K562 (cell line): ENCODE measurements at regions not wholly inside any gene's neighbourhood (a gene's known extent, or its start where the extent isn't known, plus 50 kb on each side); places are given as distances from the start of the nearest gene placed in this dataset.

ENCODE experiments used
- ATAC-seq: fragments of 200-7000 bp; cut with Tn5 transposase; 3 replicates; pipeline ENCODE4 v1.9.1; 2020; ENCODE audit warnings: moderate library complexity
- BruUV-seq: library from RNA; stranded (reverse); fragments of 400-500 nt; replicated peaks from 2 replicates; lab custom pipeline; 2021; lab: Mats Ljungman, UMichigan
- CTCF ChIA-PET: fragments of 300-600 bp; formaldehyde crosslinking; extraction: SDS; loops from one replicate; lab custom pipeline; 2021; ENCODE audit warnings: low intra/inter-chr PET ratio; lab: Yijun Ruan, JAX
- POLR2A ChIA-PET: fragments of 300-600, 350-650 bp; sonication (Branson Sonifier 250); formaldehyde crosslinking; extraction: SDS; loops from one replicate; lab custom pipeline; 2021; ENCODE audit warnings: antibody characterized with exemption, inconsistent platforms; lab: Yijun Ruan, JAX
- DNase-seq, 4 experiments: peaks; one replicate each; pipeline versions ENCODE4 v3.0.0 to v3.0.0-alpha.2; 2011 to 2018; ENCODE audit warnings: low spot score in 3 of 4, mixed read lengths in 3 of 4; ENCODE audit errors: extremely low read depth in 1 of 4
- FAIRE-seq: peaks from 2 replicates; lab custom pipeline; 2011; peaks lifted over from hg19 to GRCh38; lab: Jason Lieb, UNC
- H2AFZ ChIP-seq: 2 replicates; pipeline ENCODE4 v1.6.0; 2011; ENCODE audit warnings: low read depth, low read length, control low read depth, inconsistent platforms
- H3K27ac ChIP-seq: fragments of 200-600 bp; 3 replicates; pipeline ENCODE4 v1.8.0; 2011; ENCODE audit warnings: low read depth, mild to moderate bottlenecking, control low read depth, inconsistent platforms, low read length, moderate library complexity, mixed read lengths; ENCODE audit errors: extremely low read depth
- H3K27me3 ChIP-seq, 2 experiments: fragments of 300-600 bp in 1 of 2; 2 replicates in 1 of 2; 3 replicates in 1 of 2; pipeline versions ENCODE4 v1.6.0 to v1.8.0; 2011; ENCODE audit warnings: inconsistent platforms in 2 of 2, low read length in 2 of 2, mild to moderate bottlenecking in 1 of 2, mixed read lengths in 1 of 2, moderate library complexity in 1 of 2; ENCODE audit not compliant: control insufficient read depth in 2 of 2, insufficient read depth in 2 of 2
- H3K36me3 ChIP-seq: fragments of 300-600 bp; 3 replicates; pipeline ENCODE4 v1.8.0; 2011; ENCODE audit warnings: mild to moderate bottlenecking, low read length, inconsistent platforms; ENCODE audit not compliant: control insufficient read depth, insufficient read depth
- H3K4me1 ChIP-seq, 2 experiments: fragments of 200-600 bp in 1 of 2; replicated peaks in 1 of 2; 2 replicates in 1 of 2; 3 replicates in 1 of 2; pipeline versions ENCODE4 v1.5.1 to v1.8.0; 2011; ENCODE audit warnings: inconsistent platforms in 2 of 2, low read length in 2 of 2, mild to moderate bottlenecking in 1 of 2, mixed read lengths in 1 of 2, moderate library complexity in 1 of 2; ENCODE audit not compliant: control insufficient read depth in 2 of 2, insufficient read depth in 2 of 2
- H3K4me2 ChIP-seq: 2 replicates; pipeline ENCODE4 v1.6.1; 2011; ENCODE audit warnings: low read length, control low read depth, inconsistent platforms, mixed read lengths; ENCODE audit not compliant: insufficient read depth
- H3K4me3 ChIP-seq: fragments of 200-600 bp; sonication (generic), shearing (Covaris generic); 2 replicates; pipeline ENCODE4 v1.5.1; 2016; ENCODE audit warnings: control low read depth, inconsistent platforms
- H3K79me2 ChIP-seq: fragments of 200-600 bp; 3 replicates; pipeline ENCODE4 v1.8.0; 2011; ENCODE audit warnings: low read length, inconsistent platforms; ENCODE audit not compliant: control insufficient read depth, insufficient read depth
- H3K9ac ChIP-seq, 2 experiments: 2 replicates each; pipeline versions ENCODE4 v1.6.0 to v1.6.1; 2011; ENCODE audit warnings: low read depth in 2 of 2, low read length in 2 of 2, control low read depth in 1 of 2, inconsistent platforms in 1 of 2, mild to moderate bottlenecking in 1 of 2, mixed read lengths in 1 of 2; ENCODE audit not compliant: insufficient read depth in 1 of 2
- H3K9me1 ChIP-seq: one replicate; pipeline ENCODE4 v1.6.0; 2011; ENCODE audit warnings: inconsistent platforms, mild to moderate bottlenecking, low read length, moderate library complexity; ENCODE audit not compliant: control insufficient read depth, insufficient read depth
- H3K9me3 ChIP-seq: replicated peaks from 2 replicates; pipeline ENCODE4 v1.5.1; 2011; ENCODE audit warnings: low read depth, low read length, inconsistent platforms; ENCODE audit not compliant: control insufficient read depth, insufficient read depth
- H4K20me1 ChIP-seq: replicated peaks from 2 replicates; pipeline ENCODE4 v1.6.1; 2011; ENCODE audit warnings: low read length, inconsistent platforms, mixed read lengths; ENCODE audit not compliant: control insufficient read depth, insufficient read depth
- CBFA2T3 ChIP-seq: fragments of 450-650 bp; IDR thresholded peaks from 2 replicates; pipeline ENCODE4 v1.6.1; 2017
- CC2D1A ChIP-seq: fragments of 450-650 bp; IDR thresholded peaks from 2 replicates; pipeline ENCODE4 v1.6.1; 2017; ENCODE audit warnings: mild to moderate bottlenecking
- ELF2 ChIP-seq: fragments of 250-450 bp; sonication (Bioruptor Pico); IDR thresholded peaks from 2 replicates; pipeline ENCODE4 v1.5.0; 2021; ENCODE audit warnings: mild to moderate bottlenecking
- ETS1 ChIP-seq: conservative IDR thresholded peaks from 2 replicates; pipeline ENCODE4 v1.6.1; 2011; ENCODE audit warnings: low read depth, mild to moderate bottlenecking, low read length; ENCODE audit not compliant: control insufficient read depth
- KDM4B ChIP-seq, 2 experiments: fragments of 450-650 bp in 1 of 2; sonication (generic) in 1 of 2; IDR thresholded peaks; 2 replicates each; pipeline ENCODE4 v1.6.1; 2016 to 2017; ENCODE audit warnings: borderline replicate concordance in 2 of 2, antibody characterized with exemption in 1 of 2, low read depth in 1 of 2, mild to moderate bottlenecking in 1 of 2
- MCM2 ChIP-seq: fragments of 450-650 bp; IDR thresholded peaks from 2 replicates; pipeline ENCODE4 v1.6.1; 2017; ENCODE audit warnings: low read depth, mild to moderate bottlenecking
- OTX1 ChIP-seq: fragments of 450-650 bp; formaldehyde crosslinking; IDR thresholded peaks from 2 replicates; pipeline ENCODE4 v1.4.0; 2022; ENCODE audit warnings: mild to moderate bottlenecking
- PTBP1 ChIP-seq: fragments of 200-400 bp; formaldehyde crosslinking; IDR thresholded peaks from 2 replicates; pipeline ENCODE4 v1.6.1; 2017; ENCODE audit warnings: low read depth, low read length
- RBM17 ChIP-seq: fragments of 200-400 bp; formaldehyde crosslinking; IDR thresholded peaks from 2 replicates; pipeline ENCODE4 v1.6.1; 2017; ENCODE audit warnings: low read depth, mild to moderate bottlenecking, low read length, borderline replicate concordance
- TBL1XR1 ChIP-seq, 2 experiments: IDR thresholded peaks; 2 replicates each; pipeline ENCODE4 v1.6.1; 2012; ENCODE audit warnings: improper control_type of control experiment in 2 of 2, low read length in 2 of 2, mild to moderate bottlenecking in 1 of 2
- WGBS: fragments of 100-300 bp; shearing (Covaris generic); methylation state at CpG from one replicate; pipeline ENCODE4 v1.1.6; 2016; ENCODE audit warnings: low coverage, mixed read lengths; ENCODE audit not compliant: insufficient coverage; ENCODE audit errors: missing lambda C conversion rate; 5-methylcytosine and 5-hydroxymethylcytosine counted together
- in situ Hi-C: fragments of 300-500 bp; cut with MboI; formaldehyde crosslinking; loops from 4 replicates; pipeline ENCODE4 v1.15.0; 2018; ENCODE audit warnings: inconsistent platforms, mixed read lengths
- intact Hi-C: fragments of 100-400 bp; cut with micrococcal nuclease; formaldehyde crosslinking; loops from 2 replicates; pipeline ENCODE4 v1.14.2; 2022
- TF ChIP-seq, protein P1 (sequence below): fragments of 250-450 bp; sonication (Bioruptor Pico); IDR thresholded peaks from 2 replicates; pipeline ENCODE4 v1.5.0; 2021; ENCODE audit warnings: mild to moderate bottlenecking, borderline replicate concordance
- TF ChIP-seq, protein P2 (sequence below): sonication (generic); formaldehyde crosslinking; IDR thresholded peaks from 2 replicates; pipeline ENCODE4 v1.9.0; 2022; ENCODE audit warnings: mild to moderate bottlenecking, missing genetic modification reagents
- TF ChIP-seq, protein P3 (sequence below): IDR thresholded peaks from 3 replicates; pipeline ENCODE4 v1.6.1; 2011; ENCODE audit warnings: borderline replicate concordance, mild to moderate bottlenecking; ENCODE audit not compliant: insufficient read length, insufficient read depth

GRCh38 chrX:88863726-88864125, 116.7 kb downstream of the CPXCR1 start:
- H2AFZ ChIP-seq: no peak overlapping the region
- ChIA-PET CTCF (no interaction called here), POLR2A (no interaction called here)
- no peaks in the 10 kb centered on the region for H3K27me3 ChIP-seq
- in situ Hi-C loops: no loop called here
- H3K9ac ChIP-seq: no peak overlapping the region
- BruUV-seq: no TSS peak
- intact Hi-C loops: no loop called here
- 6% methylated on average over 10 of the region's 29 CpGs for WGBS
- no peaks in the 10 kb centered on the region for H3K36me3 ChIP-seq
- no peak overlapping the region for H3K4me3 ChIP-seq
- ATAC-seq (no peak), DNase-seq (no peak), FAIRE-seq (no peak)
- H3K4me1 ChIP-seq: no peaks in the 10 kb centered on the region
- TF ChIP-seq CC2D1A (no peak), KDM4B (IDR thresholded peaks at IDR 0.05; ENCODE audit: borderline replicate concordance in 2 of 2, low read depth in 1 of 2) (no peak), RBM17 (no peak), CBFA2T3 (no peak), TBL1XR1 (IDR thresholded peaks at IDR 0.05; ENCODE audit: low read length in 2 of 2) (no peak), OTX1 (CRISPR knock-in tag) (no peak), ETS1 (no peak), ELF2 (CRISPR knock-in tag) (no peak), MCM2 (no peak), PTBP1 (no peak)
- TF ChIP-seq, protein P1, sequence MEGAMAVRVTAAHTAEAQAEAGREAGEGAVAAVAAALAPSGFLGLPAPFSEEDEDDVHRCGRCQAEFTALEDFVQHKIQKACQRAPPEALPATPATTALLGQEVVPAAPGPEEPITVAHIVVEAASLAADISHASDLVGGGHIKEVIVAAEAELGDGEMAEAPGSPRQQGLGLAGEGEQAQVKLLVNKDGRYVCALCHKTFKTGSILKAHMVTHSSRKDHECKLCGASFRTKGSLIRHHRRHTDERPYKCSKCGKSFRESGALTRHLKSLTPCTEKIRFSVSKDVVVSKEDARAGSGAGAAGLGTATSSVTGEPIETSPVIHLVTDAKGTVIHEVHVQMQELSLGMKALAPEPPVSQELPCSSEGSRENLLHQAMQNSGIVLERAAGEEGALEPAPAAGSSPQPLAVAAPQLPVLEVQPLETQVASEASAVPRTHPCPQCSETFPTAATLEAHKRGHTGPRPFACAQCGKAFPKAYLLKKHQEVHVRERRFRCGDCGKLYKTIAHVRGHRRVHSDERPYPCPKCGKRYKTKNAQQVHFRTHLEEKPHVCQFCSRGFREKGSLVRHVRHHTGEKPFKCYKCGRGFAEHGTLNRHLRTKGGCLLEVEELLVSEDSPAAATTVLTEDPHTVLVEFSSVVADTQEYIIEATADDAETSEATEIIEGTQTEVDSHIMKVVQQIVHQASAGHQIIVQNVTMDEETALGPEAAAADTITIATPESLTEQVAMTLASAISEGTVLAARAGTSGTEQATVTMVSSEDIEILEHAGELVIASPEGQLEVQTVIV (CRISPR knock-in tag): no peak
- TF ChIP-seq, protein P2, sequence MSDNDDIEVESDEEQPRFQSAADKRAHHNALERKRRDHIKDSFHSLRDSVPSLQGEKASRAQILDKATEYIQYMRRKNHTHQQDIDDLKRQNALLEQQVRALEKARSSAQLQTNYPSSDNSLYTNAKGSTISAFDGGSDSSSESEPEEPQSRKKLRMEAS (CRISPR knock-in tag): no peak
- TF ChIP-seq, protein P3, sequence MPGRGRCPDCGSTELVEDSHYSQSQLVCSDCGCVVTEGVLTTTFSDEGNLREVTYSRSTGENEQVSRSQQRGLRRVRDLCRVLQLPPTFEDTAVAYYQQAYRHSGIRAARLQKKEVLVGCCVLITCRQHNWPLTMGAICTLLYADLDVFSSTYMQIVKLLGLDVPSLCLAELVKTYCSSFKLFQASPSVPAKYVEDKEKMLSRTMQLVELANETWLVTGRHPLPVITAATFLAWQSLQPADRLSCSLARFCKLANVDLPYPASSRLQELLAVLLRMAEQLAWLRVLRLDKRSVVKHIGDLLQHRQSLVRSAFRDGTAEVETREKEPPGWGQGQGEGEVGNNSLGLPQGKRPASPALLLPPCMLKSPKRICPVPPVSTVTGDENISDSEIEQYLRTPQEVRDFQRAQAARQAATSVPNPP: no peak
- H4K20me1 ChIP-seq: no peaks in the 10 kb centered on the region
- no peaks in the 10 kb centered on the region for H3K9me3 ChIP-seq
- no peak overlapping the region for H3K27ac ChIP-seq
- H3K4me2 ChIP-seq: no peak overlapping the region
- no peaks in the 10 kb centered on the region for H3K9me1 ChIP-seq
- H3K79me2 ChIP-seq: no peaks in the 10 kb centered on the region
